ENCODE measurements at regions not wholly inside any gene's neighbourhood (a gene's known extent, or its start where the extent isn't known, plus 50 kb on each side); places are given as distances from the start of the nearest gene placed in this dataset.

DNA sequence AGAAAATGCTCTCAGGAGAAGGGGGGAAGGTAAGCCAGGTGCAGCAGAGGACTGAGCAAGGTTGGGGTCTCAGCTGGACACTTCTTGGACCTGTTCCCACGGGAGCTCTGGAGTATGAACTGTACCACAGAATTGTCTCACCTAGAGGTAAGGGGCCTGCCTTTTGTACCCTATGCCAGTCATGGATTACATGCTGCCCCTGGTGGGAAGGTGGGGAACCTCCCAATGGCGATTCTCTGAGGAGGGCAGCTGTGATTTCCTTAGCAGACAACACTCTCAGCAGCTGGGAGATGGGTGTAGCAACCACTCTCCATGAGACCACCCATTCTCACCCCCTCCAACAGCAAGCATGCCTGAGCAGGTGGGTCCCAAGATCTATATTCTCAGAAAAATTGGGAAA, 329.4 kb upstream of the CTNNB1 start:
- Histone ChIP-seq H3K4me2 (ENCODE audit: insufficient read depth, low read length) (no peak overlapping the region), H4K20me1 (ENCODE audit: insufficient read depth, low read length) (no peaks in the 10 kb centered on the region), H3K27ac (ENCODE audit: low read depth, low read length) (no peak overlapping the region), H3K4me1 (ENCODE audit: insufficient read depth, low read length) (no peaks in the 10 kb centered on the region), H3K36me3 (ENCODE audit: insufficient read depth, low read length) (no peaks in the 10 kb centered on the region), H3K4me3 (ENCODE audit: insufficient read depth, low read length) (no peak overlapping the region), H2AFZ (ENCODE audit: low read length) (no peak overlapping the region), H3K27me3 (ENCODE audit: insufficient read depth, low read length) (no peaks in the 10 kb centered on the region), H3K9me3 (ENCODE audit: low read depth, low read length) (no peaks in the 10 kb centered on the region), H3K79me2 (ENCODE audit: insufficient read depth, low read length) (no peaks in the 10 kb centered on the region)
- TF ChIP-seq, protein P1, sequence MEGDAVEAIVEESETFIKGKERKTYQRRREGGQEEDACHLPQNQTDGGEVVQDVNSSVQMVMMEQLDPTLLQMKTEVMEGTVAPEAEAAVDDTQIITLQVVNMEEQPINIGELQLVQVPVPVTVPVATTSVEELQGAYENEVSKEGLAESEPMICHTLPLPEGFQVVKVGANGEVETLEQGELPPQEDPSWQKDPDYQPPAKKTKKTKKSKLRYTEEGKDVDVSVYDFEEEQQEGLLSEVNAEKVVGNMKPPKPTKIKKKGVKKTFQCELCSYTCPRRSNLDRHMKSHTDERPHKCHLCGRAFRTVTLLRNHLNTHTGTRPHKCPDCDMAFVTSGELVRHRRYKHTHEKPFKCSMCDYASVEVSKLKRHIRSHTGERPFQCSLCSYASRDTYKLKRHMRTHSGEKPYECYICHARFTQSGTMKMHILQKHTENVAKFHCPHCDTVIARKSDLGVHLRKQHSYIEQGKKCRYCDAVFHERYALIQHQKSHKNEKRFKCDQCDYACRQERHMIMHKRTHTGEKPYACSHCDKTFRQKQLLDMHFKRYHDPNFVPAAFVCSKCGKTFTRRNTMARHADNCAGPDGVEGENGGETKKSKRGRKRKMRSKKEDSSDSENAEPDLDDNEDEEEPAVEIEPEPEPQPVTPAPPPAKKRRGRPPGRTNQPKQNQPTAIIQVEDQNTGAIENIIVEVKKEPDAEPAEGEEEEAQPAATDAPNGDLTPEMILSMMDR (IDR thresholded peaks at IDR 0.05; ENCODE audit: extremely low read depth, low read depth, low read length) = no peak
- DNase-seq (ENCODE audit: insufficient read length, low spot score, missing footprints) = no peak

DNA sequence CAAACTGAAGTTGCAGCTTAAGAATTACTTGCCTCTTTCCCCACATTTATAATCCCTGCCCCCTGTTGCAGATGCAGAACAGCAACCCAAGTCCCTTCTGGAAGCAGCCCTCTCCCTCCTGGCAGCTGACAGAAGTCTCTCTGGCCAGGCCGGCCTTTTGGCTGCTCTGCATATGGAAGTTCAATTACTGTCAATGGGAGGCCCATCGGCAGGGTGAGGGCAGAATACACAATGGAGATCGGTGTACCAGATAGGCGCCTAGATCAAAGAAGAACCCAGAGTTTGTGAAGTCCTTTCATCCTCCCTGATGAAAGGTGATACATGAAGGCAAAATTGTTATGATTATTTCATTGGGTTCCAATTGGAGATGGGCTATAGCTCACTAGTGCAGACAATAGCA, 327.9 kb upstream of the CTNNB1 start:
- Histone ChIP-seq H3K4me3 (ENCODE audit: insufficient read depth, low read length) (no peak overlapping the region), H3K79me2 (ENCODE audit: insufficient read depth, low read length) (no peaks in the 10 kb centered on the region), H3K36me3 (ENCODE audit: insufficient read depth, low read length) (no peaks in the 10 kb centered on the region), H3K9me3 (ENCODE audit: low read depth, low read length) (no peaks in the 10 kb centered on the region), H2AFZ (ENCODE audit: low read length) (no peak overlapping the region), H3K27ac (ENCODE audit: low read depth, low read length) (no peak overlapping the region), H3K4me2 (ENCODE audit: insufficient read depth, low read length) (no peak overlapping the region), H4K20me1 (ENCODE audit: insufficient read depth, low read length) (no peaks in the 10 kb centered on the region), H3K4me1 (ENCODE audit: insufficient read depth, low read length) (no peaks in the 10 kb centered on the region), H3K27me3 (ENCODE audit: insufficient read depth, low read length) (no peaks in the 10 kb centered on the region)
- TF ChIP-seq, protein P1 (IDR thresholded peaks at IDR 0.05; ENCODE audit: extremely low read depth, low read depth, low read length) = no peak
- DNase-seq (ENCODE audit: insufficient read length, low spot score, missing footprints) = no peak

DNA sequence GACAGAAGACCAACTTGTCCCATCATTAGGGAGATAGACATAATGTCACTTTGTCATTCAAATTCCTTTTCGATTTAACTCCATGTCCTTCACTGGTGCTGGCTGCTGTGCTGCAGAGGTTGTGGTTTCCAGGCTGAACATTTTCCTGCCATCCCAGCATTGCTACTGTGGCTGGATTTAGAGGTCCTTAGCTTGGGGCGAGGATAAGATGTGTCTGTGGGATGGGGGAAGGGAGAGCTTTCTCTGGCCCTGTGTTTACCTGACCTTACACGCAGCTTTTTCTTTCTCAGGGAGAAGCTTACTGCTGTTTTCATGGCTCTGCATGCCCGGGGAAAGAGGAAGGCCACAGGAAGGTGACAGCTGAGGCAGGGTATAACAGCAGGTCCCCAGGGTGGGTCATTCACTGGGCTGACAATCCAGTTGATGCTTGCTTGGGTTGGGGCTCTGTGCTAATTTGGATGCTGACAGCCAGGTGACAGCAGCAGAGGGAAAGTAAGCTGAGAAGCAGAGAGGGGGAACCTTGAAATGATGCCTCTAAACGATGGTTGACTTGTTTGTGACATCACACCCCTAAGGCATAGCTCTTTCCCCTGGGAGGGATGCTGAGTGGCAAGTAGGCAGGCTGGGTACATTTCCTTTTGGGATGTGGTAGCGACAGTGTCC, 326.9 kb upstream of the CTNNB1 start:
- H4K20me1 ChIP-seq (ENCODE audit: insufficient read depth, low read length) = no peaks in the 10 kb centered on the region
- H3K4me2 ChIP-seq (ENCODE audit: insufficient read depth, low read length) = no peak overlapping the region
- no peak for DNase-seq (ENCODE audit: insufficient read length, low spot score, missing footprints)
- H3K27me3 ChIP-seq (ENCODE audit: insufficient read depth, low read length) = no peaks in the 10 kb centered on the region
- H3K27ac ChIP-seq (ENCODE audit: low read depth, low read length) = no peak overlapping the region
- no peak overlapping the region for H2AFZ ChIP-seq (ENCODE audit: low read length)
- peaks cover 5% of the 10 kb centered on the region for H3K4me1 ChIP-seq (ENCODE audit: insufficient read depth, low read length)
- TF ChIP-seq, protein P1 (IDR thresholded peaks at IDR 0.05; ENCODE audit: extremely low read depth, low read depth, low read length) = no peak
- no peaks in the 10 kb centered on the region for H3K79me2 ChIP-seq (ENCODE audit: insufficient read depth, low read length)
- H3K36me3 ChIP-seq (ENCODE audit: insufficient read depth, low read length) = no peaks in the 10 kb centered on the region
- no peak overlapping the region for H3K4me3 ChIP-seq (ENCODE audit: insufficient read depth, low read length)
- no peaks in the 10 kb centered on the region for H3K9me3 ChIP-seq (ENCODE audit: low read depth, low read length)

DNA sequence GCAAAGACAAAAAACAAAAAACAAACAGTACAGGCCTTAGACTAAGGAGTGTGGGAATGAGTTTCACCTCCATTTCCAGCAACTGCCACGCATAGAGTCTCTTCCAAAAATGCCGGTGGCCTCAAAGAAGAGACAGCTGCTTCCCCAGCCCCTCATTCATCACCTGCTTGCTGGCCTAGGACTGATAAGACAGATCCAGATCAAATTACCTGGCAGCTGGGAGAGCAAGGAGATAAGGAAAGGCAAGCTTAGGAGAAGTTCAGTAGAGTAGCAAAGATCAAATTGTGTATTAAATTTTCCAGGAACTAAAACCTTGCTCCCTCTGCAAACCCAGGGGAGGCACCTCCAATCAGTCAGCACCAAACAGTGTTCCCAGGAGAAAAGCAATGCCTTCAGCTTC, 325.8 kb upstream of the CTNNB1 start:
- Histone ChIP-seq H3K27ac (ENCODE audit: low read depth, low read length) (no peak overlapping the region), H3K36me3 (ENCODE audit: insufficient read depth, low read length) (no peaks in the 10 kb centered on the region), H3K79me2 (ENCODE audit: insufficient read depth, low read length) (no peaks in the 10 kb centered on the region), H3K4me2 (ENCODE audit: insufficient read depth, low read length) (no peak overlapping the region), H4K20me1 (ENCODE audit: insufficient read depth, low read length) (no peaks in the 10 kb centered on the region), H2AFZ (ENCODE audit: low read length) (no peak overlapping the region), H3K9me3 (ENCODE audit: low read depth, low read length) (no peaks in the 10 kb centered on the region), H3K27me3 (ENCODE audit: insufficient read depth, low read length) (no peaks in the 10 kb centered on the region), H3K4me3 (ENCODE audit: insufficient read depth, low read length) (no peak overlapping the region), H3K4me1 (ENCODE audit: insufficient read depth, low read length) (peaks cover 14% of the 10 kb centered on the region)
- TF ChIP-seq, protein P1 (IDR thresholded peaks at IDR 0.05; ENCODE audit: extremely low read depth, low read depth, low read length) = no peak
- no peak for DNase-seq (ENCODE audit: insufficient read length, low spot score, missing footprints)
